MM.1S (cell line): ENCODE measurements at regions not wholly inside any gene's neighbourhood (a gene's known extent, or its start where the extent isn't known, plus 50 kb on each side); places are given as distances from the start of the nearest gene placed in this dataset.

Experiments
- DNase-seq: peaks from one replicate; pipeline ENCODE4 v3.0.0-alpha.2; 2015
- H2AFZ ChIP-seq: fragments of 300-600 bp; sonication (generic); 2 replicates; pipeline ENCODE4 v1.6.0; 2016; ENCODE audit warnings: antibody characterized with exemption, low read length
- H3F3A ChIP-seq: fragments of 300-600 bp; sonication (generic); 2 replicates; pipeline ENCODE4 v1.6.1; 2016; ENCODE audit warnings: mild to moderate bottlenecking, antibody characterized with exemption, low read length, moderate library complexity, mixed read lengths; ENCODE audit not compliant: insufficient read depth
- H3K27ac ChIP-seq: fragments of 300-600 bp; sonication (generic); 2 replicates; pipeline ENCODE4 v1.5.1; 2016; ENCODE audit warnings: mild to moderate bottlenecking, low read length
- H3K27me3 ChIP-seq: fragments of 300-600 bp; sonication (generic); replicated peaks from 2 replicates; pipeline ENCODE4 v1.6.0; 2016; ENCODE audit warnings: low read length; ENCODE audit not compliant: insufficient read depth
- H3K36me3 ChIP-seq: fragments of 300-600 bp; sonication (generic); replicated peaks from 2 replicates; pipeline ENCODE4 v1.6.1; 2016; ENCODE audit warnings: mild to moderate bottlenecking, low read length, mixed read lengths; ENCODE audit not compliant: insufficient read depth
- H3K4me1 ChIP-seq: fragments of 300-600 bp; sonication (generic); 2 replicates; pipeline ENCODE4 v1.6.1; 2016; ENCODE audit warnings: low read length, mixed read lengths
- H3K4me2 ChIP-seq: fragments of 300-600 bp; sonication (generic); 2 replicates; pipeline ENCODE4 v1.6.0; 2016; ENCODE audit warnings: low read depth, low read length
- H3K4me3 ChIP-seq: fragments of 300-600 bp; sonication (generic); 2 replicates; pipeline ENCODE4 v1.5.1; 2016; ENCODE audit warnings: low read length, mixed read lengths
- H3K79me2 ChIP-seq: fragments of 300-600 bp; sonication (generic); 2 replicates; pipeline ENCODE4 v1.6.1; 2016; ENCODE audit warnings: mixed run types, low read length, mixed read lengths
- H3K9ac ChIP-seq: fragments of 300-600 bp; sonication (generic); 2 replicates; pipeline ENCODE4 v1.6.1; 2016; ENCODE audit warnings: low read length, mixed read lengths
- H3K9me2 ChIP-seq: fragments of 300-600 bp; sonication (generic); replicated peaks from 2 replicates; pipeline ENCODE4 v1.6.1; 2016; ENCODE audit warnings: mild to moderate bottlenecking, low read length, mixed read lengths; ENCODE audit not compliant: insufficient read depth
- H3K9me3 ChIP-seq: fragments of 300-600 bp; sonication (generic); replicated peaks from 2 replicates; pipeline ENCODE4 v1.6.1; 2016; ENCODE audit warnings: mild to moderate bottlenecking, low read length, mixed read lengths; ENCODE audit not compliant: insufficient read depth
- H4K20me1 ChIP-seq: fragments of 300-600 bp; sonication (generic); 2 replicates; pipeline ENCODE4 v1.6.1; 2016; ENCODE audit warnings: mild to moderate bottlenecking, low read length, moderate library complexity, mixed read lengths; ENCODE audit not compliant: insufficient read depth
- CTCF ChIP-seq: fragments of 300-600 bp; sonication (generic); IDR thresholded peaks from 2 replicates; pipeline ENCODE4 v1.5.1; 2016; ENCODE audit warnings: antibody characterized with exemption, low read length, mixed read lengths
- EZH2 ChIP-seq: fragments of 300-600 bp; sonication (generic); optimal IDR thresholded peaks from 2 replicates; pipeline ENCODE3; 2017; ENCODE audit warnings: low read depth, mild to moderate bottlenecking, antibody characterized with exemption, low read length, mixed read lengths
- EZH2phosphoT487 ChIP-seq: fragments of 300-600 bp; sonication (generic); IDR thresholded peaks from 2 replicates; pipeline ENCODE4 v1.6.1; 2018; ENCODE audit warnings: antibody characterized with exemption, low read length

- Histone ChIP-seq H3K4me1 (no peaks in the 10 kb centered on the region), H3K4me3 (no peak overlapping the region), H3F3A (no peaks in the 10 kb centered on the region), H3K9me3 (no peaks in the 10 kb centered on the region), H3K79me2 (no peaks in the 10 kb centered on the region), H2AFZ (no peak overlapping the region), H4K20me1 (no peaks in the 10 kb centered on the region), H3K27ac (no peak overlapping the region), H3K9ac (no peak overlapping the region), H3K4me2 (no peak overlapping the region), H3K9me2 (no peaks in the 10 kb centered on the region), H3K27me3 (no peaks in the 10 kb centered on the region), H3K36me3 (no peaks in the 10 kb centered on the region)
- no peak for TF ChIP-seq CTCF
- no peak for TF ChIP-seq EZH2phosphoT487
- no peak for DNase-seq
Measured at GRCh38 chr4:135050086-135050717, 848.6 kb upstream of the PABPC4L start.

GRCh38 chr4:135032670-135033069, 831.1 kb upstream of the PABPC4L start:
- Histone ChIP-seq H4K20me1 (no peaks in the 10 kb centered on the region), H2AFZ (no peak overlapping the region), H3K27me3 (no peaks in the 10 kb centered on the region), H3K9me2 (no peaks in the 10 kb centered on the region), H3K4me2 (no peak overlapping the region), H3K27ac (no peak overlapping the region), H3K36me3 (no peaks in the 10 kb centered on the region), H3K9me3 (no peaks in the 10 kb centered on the region), H3K9ac (no peak overlapping the region), H3K79me2 (no peaks in the 10 kb centered on the region), H3F3A (no peaks in the 10 kb centered on the region), H3K4me3 (no peak overlapping the region), H3K4me1 (no peaks in the 10 kb centered on the region)
- no peak for DNase-seq
- TF ChIP-seq EZH2phosphoT487 (no peak), EZH2 (no peak), CTCF (no peak)

- TF ChIP-seq EZH2phosphoT487 = no peak
- TF ChIP-seq CTCF = no peak
- TF ChIP-seq EZH2 = no peak
Measured at GRCh38 chr4:135015771-135016170, 814.2 kb upstream of the PABPC4L start.

More at GRCh38 chr4:135015771-135016170, 814.2 kb upstream of the PABPC4L start:
- H4K20me1 ChIP-seq = no peaks in the 10 kb centered on the region
- no peaks in the 10 kb centered on the region for H3K27me3 ChIP-seq
- DNase-seq = no peak
- no peak overlapping the region for H3K9ac ChIP-seq
- H3K36me3 ChIP-seq = no peaks in the 10 kb centered on the region
- no peak overlapping the region for H3K27ac ChIP-seq
- no peaks in the 10 kb centered on the region for H3K4me1 ChIP-seq
- H2AFZ ChIP-seq = no peak overlapping the region
- H3K79me2 ChIP-seq = no peaks in the 10 kb centered on the region
- H3F3A ChIP-seq = no peaks in the 10 kb centered on the region
- no peaks in the 10 kb centered on the region for H3K9me2 ChIP-seq
- no peak overlapping the region for H3K4me2 ChIP-seq
- H3K9me3 ChIP-seq = no peaks in the 10 kb centered on the region
- no peak overlapping the region for H3K4me3 ChIP-seq
